ENCODE measurements at regions not wholly inside any gene's neighbourhood (a gene's known extent, or its start where the extent isn't known, plus 50 kb on each side); places are given as distances from the start of the nearest gene placed in this dataset.

- TF ChIP-seq POLR2A (IDR thresholded peaks at IDR 0.05) (no peak), POLR2AphosphoS5 (IDR thresholded peaks at IDR 0.05) (no peak), CTCF (IDR thresholded peaks at IDR 0.05) (no peak)
These were observed 555.2 kb downstream of the PLPP3 start for GRCh38 chr1:56024155-56024554.
